NOMO-1 treated with DMSO at 0.1 percent for 48 hours (cell line): ENCODE measurements at regions not wholly inside any gene's neighbourhood (a gene's known extent, or its start where the extent isn't known, plus 50 kb on each side); places are given as distances from the start of the nearest gene placed in this dataset.

ENCODE experiments used
- DNase-seq: peaks from one replicate; lab custom pipeline; 2025; ENCODE audit not compliant: unreplicated experiment; lab: John Stamatoyannopoulos, UW

DNA sequence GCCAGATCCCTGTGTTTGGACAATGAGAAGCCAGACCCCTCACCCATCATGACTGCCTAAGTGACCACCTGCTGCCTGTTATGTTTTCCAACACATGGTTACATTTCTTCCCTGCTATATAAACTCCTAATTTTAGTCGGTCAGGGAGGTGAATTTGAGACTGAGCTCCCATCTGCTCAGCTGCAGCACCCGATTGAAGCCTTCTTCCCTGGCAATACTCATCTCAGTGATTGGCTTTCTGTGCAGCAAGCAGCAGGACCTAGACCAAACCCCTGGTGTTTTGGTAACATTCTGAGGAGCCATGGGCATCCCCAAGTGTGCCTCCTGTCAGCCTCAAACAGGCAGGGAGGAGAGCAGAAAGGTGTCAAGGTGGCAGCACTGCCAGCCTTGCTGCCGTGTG is 141.2 kb downstream of the CD8B2 start:
- no peak for DNase-seq

DNA sequence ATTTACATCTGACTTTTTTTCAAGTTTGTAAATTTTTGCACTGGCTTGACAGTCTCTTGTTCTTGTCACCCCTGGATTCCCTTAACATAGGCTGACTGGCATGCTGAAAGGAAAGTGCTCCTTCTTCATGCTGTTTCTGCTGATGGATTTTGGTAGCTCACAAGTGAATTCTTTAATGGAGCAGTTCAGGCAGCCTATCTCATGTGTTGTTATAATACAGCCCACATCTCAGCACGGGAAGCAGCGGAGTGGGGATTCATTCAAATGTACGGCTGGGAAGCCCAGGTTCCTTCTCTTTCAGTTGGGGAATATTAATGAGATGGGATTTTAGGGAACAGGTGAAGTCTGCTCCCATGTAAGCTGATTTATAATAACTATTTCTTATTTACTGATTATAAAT is 142.8 kb downstream of the CD8B2 start:
- no peak for DNase-seq

DNA sequence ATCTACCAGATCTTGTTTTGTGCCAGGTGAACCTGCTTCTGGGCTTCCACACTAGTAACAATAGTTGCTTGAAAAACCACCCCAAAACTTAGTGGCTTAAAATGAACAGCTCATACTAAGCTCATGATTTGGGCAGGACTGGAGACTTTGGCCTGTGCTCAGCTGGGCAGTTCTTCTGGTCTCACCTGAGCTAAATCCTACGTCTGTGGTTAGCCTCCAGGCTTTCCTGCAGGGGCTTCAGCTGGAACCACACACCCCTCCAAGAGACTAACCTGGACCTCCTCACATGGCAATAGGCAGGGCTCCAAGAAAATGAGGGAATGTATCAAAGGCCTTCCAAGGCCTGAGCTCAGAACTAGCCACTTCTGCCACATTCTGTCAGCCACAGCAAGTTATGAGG is 144.1 kb downstream of the CD8B2 start:
- DNase-seq, result no peak

DNA sequence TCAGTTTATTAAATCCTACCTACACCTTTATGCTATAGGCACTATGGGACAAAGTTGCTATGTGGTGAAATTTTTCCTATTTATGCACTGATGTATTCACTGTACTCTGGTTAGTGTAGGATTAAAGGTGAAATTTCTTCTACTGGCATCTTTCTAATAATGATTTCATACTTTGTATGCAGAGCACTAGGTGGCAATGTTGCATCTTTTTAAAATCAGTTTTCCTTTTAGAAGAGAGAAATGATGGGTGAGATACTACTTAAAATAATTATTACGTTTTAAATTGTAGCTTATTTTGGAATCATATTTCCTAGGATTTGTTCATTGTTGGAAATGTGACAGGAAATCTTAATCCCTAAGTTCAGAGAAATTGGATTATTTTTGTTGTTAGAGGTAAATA is 150.9 kb downstream of the CD8B2 start:
- no peak for DNase-seq

DNA sequence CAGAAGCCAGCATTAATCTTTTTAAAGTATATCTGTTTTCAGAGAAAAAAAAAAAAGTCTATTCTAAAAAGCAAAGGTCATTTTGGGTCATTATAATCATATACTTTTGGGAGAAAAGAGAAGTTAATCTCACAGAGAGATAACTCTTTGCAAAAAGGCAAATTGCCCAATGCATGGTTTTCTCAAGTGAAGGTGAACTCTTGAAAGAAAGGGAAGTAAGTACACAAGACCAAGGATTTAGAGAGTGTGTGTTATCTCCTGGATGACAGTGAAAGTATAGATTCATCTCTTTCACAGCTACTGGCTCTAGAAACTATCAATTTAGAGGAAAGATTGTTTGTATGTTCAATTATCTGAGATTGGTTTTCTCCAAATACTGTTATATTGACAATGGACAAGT is 151.4 kb downstream of the CD8B2 start:
- peak; percentile 29 for DNase-seq

DNA sequence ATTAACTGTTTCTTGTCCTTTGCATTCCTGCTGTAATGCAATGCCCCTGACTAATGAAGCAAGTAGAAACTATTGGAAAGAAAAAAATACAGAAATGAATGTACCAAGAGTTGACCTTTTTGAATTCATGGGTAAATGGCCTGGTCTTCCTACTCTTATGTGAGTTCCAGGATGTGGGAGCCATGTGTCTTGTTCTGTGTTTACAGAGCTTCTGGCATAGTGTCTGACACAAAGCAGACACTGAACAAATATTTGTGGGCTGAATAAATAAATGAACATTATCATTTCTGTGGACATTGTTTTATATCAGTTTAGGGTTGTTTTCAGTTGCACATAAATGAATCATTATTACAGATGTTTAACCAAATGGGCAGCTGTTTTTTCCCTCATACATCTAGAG is 155.5 kb downstream of the CD8B2 start:
- no peak for DNase-seq

DNA sequence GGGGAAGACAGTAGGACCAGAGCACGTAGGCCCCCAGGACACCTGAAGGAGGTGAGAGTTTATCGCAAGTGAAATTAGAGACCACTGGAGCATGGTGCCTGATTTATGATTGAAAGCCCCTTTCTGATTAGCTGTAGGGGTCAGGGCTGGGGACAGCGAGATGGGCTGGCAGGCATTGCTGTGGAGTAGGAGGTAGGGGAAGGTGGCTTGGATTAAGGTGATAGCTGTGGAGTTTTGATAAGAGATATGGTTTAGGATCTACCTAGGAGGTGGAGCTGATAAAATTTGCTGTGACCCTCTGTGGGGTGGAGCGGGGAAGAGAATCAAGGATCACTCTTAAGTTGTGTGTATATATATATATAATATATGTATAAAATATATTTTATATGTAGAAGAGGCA is 157.5 kb downstream of the CD8B2 start:
- no peak for DNase-seq

DNA sequence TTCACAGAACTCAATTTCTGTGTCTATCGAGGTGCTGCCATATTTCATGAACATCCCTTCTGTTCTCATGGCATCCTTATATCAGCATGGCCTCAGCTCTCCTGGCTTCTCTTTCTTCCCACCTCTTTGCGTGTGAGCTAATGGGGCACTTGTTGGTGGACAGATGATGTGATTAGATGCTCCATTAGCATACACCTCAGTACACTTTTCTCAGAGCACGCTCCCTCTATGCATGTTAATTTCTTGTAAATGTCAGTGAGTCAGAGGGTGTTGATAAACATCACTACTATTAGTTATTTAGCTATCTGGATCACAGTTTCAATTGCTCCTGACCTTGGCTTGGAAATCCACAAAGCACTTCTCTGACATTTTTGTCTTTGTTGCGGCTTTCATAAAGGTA is 159.4 kb downstream of the CD8B2 start:
- no peak for DNase-seq

DNA sequence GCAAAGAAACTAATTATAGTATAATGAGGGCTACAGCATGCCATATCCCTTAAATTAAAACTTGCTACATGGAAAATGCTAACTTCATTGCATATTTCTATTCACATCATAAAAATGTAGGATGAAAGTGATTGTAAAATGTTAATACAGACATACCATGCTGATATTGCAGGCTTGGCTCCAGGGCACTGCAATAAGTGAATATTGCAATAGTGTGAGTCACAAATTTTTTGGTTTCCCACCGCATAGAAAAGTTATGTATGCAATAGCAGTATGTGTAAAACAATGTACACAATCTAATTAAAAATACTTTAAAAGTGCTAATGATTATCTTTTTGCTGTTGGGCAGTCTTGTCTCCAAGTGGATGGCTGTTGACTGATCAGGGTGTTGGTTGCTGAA is 162.1 kb downstream of the CD8B2 start:
- DNase-seq, result no peak

DNA sequence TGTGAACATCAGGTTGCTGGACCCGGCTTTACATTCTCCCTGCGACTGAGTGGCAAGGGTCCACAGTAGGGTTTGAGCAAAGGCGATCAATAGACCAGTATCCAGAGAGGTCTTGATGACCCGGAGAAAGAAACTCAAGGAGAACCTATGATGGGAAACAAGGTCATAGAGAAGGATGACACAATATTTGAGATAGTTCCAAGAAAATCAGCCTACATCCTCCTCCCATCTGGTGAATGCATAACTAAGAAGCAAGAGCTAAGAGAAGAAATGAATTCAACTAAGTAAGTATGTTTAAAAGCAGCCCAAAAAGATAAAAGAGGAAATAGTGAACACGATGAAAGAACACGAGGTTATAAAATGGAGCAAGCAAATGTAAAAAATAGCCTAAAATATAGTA is 166.3 kb downstream of the CD8B2 start:
- no peak for DNase-seq

DNA sequence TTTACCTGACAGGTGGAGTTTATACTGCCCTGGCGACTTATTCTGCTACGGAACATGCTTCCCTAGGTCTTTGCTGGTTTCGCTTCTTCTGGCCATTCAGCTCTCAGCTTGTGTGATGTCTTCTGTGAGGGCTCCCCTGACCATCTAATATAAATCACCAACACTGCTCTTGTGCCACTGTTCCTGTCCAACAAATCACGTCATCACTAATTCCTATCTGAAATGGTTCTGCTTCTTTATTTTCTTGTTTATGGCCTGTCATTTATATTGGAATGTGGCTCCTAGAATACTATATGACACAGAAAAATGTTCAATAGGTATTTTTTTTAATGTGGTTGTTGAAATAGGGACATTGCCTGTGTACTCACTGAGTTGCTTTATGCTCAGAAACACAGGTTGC is 171.5 kb downstream of the CD8B2 start:
- no peak for DNase-seq

DNA sequence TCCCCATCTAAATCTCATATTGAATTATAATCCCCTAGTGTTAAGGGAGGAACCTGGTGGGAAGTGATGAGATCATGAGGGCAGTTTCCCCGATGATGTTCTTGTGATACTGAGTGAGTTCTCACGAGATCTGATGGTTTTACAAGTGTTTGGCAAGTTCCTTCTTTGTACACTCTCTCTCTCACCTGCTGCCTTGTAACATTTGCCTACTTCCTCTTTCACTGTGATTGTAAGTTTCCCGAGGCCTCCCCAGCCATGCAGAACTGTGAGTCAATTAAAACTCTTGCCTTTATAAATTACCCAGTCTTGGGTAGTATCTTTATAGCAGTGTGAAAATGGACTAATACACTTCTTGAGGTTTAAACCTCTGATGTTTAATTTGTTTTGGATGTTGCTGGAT is 177.5 kb downstream of the CD8B2 start:
- peak; percentile 69 for DNase-seq

DNA sequence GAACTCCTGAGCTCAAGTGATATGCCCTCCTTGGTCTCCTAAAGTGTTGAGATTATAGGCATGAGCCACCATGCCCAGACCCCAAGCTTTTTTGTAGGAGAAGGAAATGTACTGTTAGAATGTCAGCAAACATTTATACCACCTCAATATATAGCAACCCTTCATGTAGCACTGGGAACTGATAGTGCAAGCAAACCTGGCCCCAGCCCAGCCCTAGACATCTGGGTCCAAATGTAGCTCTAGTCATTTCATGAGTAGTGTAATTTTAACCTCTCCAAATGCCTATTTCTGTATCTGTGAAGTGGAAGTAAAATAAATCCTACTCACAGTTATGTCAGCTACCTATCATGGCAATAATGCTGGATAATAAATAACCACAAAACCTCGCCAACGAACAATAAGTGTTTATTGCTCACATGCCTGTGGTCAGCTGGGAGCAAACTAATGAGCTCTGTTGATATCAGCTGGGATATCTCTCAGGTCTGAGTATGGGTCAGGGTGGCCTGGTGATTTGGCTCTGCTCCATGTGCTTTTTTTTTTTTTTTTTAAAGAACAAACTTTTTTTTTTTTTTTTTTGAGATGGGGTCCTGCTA is 180.4 kb downstream of the CD8B2 start:
- no peak for DNase-seq

DNA sequence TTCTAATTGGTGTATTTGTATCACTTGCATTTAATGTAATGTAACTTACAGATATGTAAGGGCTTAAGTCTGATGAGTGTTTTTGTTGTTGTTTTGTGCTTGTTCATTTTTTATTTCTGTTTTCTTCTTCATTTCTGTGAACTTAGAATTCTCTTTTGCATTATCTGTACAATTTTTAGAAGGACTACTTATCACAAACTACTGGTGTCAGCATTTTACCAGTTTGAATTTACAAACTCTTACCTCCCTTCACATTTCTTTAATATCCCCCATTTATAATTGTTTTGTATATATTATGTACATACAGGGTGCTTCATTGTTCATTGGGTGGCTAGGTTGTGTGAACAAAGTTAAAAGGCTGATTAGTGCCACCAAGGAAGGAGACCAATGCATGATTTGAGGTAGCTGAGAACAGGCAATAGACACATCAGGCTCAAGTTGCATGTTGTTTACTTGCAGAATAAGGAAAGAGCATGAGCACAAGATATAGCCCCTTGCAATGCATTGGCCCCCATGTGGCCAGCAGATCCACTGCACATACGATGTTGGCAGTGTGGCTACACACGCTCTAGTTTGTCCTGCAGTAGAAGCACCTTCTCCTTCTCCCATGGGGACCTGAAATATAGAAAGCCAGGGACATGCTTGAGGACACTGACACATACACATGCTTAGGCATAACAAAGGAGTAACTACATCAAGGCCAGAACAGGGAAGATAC is 198.2 kb downstream of the CD8B2 start:
- no peak for DNase-seq

DNA sequence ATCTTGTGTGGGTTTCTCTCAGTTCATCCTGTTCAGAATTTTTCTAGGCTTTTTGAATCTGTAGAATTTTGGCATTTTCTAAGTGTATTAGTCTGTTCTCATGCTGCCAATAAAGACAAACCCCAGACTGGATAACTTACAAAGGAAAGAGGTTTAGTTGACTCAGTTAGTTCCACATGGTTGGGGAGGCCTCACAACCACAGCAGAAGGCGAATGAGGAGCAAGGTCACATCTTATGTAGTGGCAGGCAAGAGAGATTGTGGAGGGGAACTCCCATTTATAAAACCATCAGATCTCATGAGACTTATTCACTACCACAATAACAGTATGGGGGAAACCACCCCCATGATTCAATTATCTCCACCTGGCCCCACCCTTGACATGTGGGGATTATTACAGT is 199.2 kb downstream of the ST6GAL2 start:
- no peak for DNase-seq

DNA sequence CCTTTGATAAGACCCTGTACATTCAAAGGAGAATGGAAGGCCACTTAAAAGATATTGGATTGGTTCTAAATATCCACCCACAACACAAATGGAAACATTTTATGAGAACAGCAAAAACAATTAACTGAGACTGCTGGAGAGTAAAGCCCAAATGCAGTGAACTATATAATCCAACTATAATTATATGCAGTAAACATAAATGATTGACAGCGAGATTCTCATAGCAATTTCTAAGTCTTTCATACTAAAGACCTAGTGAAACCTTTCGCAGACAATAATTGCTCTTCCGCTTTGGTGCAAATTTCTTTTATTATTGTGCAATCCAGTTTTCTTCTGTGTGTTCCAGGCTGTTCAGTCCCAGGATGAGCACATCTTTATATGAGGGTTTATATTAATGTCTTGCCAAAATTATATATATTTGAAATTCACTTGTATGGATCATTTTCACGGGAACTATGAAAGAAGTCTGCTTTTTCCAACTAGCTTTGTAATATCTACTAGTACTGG is 190.9 kb downstream of the ST6GAL2 start:
- no peak for DNase-seq

DNA sequence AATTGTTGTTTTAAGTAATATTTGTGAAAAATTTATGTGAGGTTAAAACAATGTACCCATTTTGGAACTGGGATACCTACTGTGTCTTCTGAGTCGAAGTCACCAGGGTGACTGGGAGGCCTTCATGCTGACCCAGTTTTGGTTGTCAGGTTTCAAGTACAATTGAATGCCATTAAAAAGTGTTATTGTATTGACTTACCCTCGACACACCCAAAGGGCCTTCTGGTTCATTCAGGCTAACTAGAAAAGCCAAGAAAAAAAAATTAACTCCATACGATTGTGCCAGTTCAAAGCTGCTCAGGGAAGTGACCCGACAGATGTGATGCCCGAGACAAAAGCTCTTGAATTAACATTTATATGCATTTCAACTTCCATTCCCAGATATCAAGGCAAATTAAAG is 190.0 kb downstream of the ST6GAL2 start:
- DNase-seq, result no peak

DNA sequence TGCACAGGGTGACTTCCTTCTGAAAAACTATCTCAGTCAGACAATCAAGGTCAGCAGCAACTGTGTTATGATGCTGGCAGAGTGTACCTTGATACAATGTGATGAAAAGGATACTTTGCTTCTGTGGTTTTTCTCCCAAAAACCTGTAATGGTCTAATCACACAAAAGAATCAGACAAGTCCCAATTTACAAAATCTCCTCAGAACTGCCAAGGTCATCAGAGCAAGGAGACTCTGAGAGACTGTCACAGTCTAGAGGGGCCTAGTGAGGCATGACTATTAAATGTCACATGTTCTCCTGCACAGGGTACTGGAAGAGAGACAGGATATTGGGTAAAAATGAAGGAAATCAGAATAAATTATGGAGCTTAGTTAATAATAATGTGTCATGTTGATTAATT is 185.4 kb downstream of the ST6GAL2 start:
- DNase-seq, result no peak

DNA sequence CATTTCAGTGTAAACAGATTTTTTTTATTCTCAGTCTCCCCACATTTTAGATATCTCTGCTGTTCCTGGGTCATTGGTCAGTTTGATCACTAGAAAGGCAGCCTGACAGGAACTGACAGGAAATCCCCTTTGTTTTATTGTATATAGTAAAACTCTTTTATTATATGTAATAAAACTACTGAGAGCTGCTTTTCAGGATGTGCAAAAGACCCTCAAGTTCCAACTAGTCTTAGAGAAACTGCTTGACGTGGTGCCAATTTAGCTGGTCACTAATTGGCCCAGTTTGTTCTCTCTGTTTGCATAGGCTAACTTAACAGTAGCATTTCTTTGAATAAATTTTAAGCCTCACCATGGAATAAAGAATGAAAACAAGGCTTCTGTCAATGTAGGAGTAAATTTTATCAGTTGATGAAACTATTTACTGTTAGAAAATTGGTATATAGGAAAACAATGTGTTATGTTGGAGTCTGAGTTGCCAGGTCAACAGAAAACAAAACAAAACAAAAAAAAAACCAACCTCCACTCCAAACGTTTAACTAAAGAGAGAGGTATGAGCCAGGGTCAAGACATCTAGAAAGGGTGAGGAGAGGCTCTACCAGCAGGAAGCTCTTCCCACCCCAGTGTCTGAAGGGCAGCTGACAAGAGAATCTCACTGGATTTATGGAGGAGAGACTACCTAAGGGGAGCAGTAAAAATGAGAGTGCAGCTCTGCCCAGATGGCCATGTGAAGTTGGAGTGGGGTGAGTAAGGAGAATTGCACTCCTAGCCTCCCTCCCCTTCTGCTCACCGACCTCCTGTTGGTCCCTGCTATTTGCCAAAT is 184.6 kb downstream of the ST6GAL2 start:
- DNase-seq, result no peak

DNA sequence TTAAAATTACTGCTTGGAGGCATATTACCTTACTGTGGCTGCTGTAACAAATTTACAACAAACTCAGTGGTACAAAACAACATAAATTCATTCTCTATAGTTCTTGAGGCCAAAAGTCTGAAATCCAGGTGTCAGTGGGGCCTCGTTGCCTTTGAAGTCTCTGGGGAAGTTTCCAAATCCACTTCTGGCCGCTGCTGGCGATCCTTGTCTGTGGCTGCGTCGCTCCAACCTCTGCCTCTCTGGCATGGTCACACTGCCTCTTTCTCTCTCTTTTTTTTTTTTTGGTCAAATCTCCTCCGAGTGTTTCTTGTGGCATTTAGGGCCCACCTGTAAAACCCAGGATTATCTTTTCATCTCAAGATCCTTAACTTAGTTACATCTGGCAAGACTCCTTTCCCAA is 182.8 kb downstream of the ST6GAL2 start:
- no peak for DNase-seq

DNA sequence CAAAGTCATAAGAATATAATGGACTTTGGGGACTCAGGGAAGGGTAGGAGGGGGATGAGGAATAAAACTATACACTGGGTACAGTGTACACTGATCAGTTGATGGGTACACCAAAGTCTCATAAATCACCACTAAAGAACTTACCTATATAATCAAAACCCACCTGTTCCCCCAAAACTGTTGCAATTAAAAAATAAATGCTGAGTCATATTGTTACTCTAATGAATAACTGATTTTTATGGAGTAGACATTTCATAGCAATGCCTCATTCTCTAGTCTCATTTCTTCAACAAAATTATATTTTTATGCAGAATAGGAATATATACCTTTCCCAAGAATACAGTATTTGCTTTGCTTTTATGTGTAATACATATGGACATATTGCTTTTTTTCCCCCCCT is 181.2 kb downstream of the ST6GAL2 start:
- no peak for DNase-seq

DNA sequence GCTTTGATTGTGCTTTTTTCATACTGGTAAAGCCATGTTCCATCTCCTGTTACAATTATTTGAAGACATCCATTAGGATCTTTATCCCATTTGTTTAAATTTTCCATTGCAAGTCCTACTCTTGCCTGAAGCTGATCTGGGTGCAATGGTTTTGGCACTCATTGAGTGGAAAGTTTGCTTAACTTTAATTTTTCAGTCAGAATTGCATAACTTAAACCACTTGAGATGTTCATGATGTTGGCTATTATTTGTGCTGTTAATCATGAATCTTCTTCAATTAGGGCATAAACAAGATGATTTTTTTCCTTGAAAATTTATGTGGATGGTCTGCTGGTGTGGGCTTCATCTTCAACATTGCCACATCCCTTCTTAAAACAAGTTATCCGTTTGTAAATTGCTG is 180.1 kb downstream of the ST6GAL2 start:
- DNase-seq, result no peak
